Hepatocyte (in vitro differentiated cells): ENCODE measurements at regions not wholly inside any gene's neighbourhood (a gene's known extent, or its start where the extent isn't known, plus 50 kb on each side); places are given as distances from the start of the nearest gene placed in this dataset.
"Not testable (repeated sequence)": the region's sequence is repeated elsewhere in the genome, so short reads cannot be mapped to it uniquely, and the experiment has no call there.

Source experiments
- DNase-seq: peaks from one replicate; pipeline ENCODE4 v3.0.0-alpha.2; 2016; ENCODE audit warnings: low spot score
- H2AFZ ChIP-seq: fragments of 200-600 bp; sonication (generic); 2 replicates; pipeline ENCODE4 v1.6.0; 2016; ENCODE audit warnings: antibody characterized with exemption, mild to moderate bottlenecking
- H3K27ac ChIP-seq: fragments of 200-600 bp; sonication (generic); 2 replicates; pipeline ENCODE4 v1.5.1; 2016; ENCODE audit warnings: mild to moderate bottlenecking
- H3K27me3 ChIP-seq: fragments of 200-600 bp; sonication (generic); 2 replicates; pipeline ENCODE4 v1.6.1; 2016
- H3K36me3 ChIP-seq: fragments of 200-600 bp; sonication (generic); replicated peaks from 2 replicates; pipeline ENCODE4 v1.5.1; 2016; ENCODE audit warnings: low read depth; ENCODE audit not compliant: insufficient read depth
- H3K4me1 ChIP-seq: fragments of 200-600 bp; sonication (generic); 2 replicates; pipeline ENCODE4 v1.5.1; 2016; ENCODE audit warnings: mild to moderate bottlenecking, moderate library complexity; ENCODE audit not compliant: insufficient read depth
- H3K4me2 ChIP-seq: fragments of 200-600 bp; sonication (generic); 2 replicates; pipeline ENCODE4 v1.6.0; 2016
- H3K4me3 ChIP-seq: fragments of 200-600 bp; sonication (generic); 2 replicates; pipeline ENCODE4 v1.5.1; 2016; ENCODE audit warnings: mild to moderate bottlenecking
- H3K79me2 ChIP-seq: fragments of 200-600 bp; sonication (generic); 2 replicates; pipeline ENCODE4 v1.6.0; 2017; ENCODE audit warnings: mild to moderate bottlenecking
- H3K9me2 ChIP-seq: fragments of 200-600 bp; sonication (generic); replicated peaks from 2 replicates; pipeline ENCODE4 v1.6.0; 2017; ENCODE audit warnings: mild to moderate bottlenecking; ENCODE audit not compliant: insufficient read depth
- H3K9me3 ChIP-seq: fragments of 200-600 bp; sonication (generic); 2 replicates; pipeline ENCODE4 v1.5.1; 2016; ENCODE audit warnings: low read depth, mild to moderate bottlenecking
- H4K20me1 ChIP-seq: fragments of 200-600 bp; sonication (generic); 2 replicates; pipeline ENCODE4 v1.6.0; 2016; ENCODE audit warnings: mild to moderate bottlenecking; ENCODE audit not compliant: insufficient read depth, poor library complexity, severe bottlenecking
- CTCF ChIP-seq: fragments of 200-600 bp; sonication (generic); IDR thresholded peaks from 2 replicates; pipeline ENCODE4 v1.5.1; 2016; ENCODE audit warnings: antibody characterized with exemption, mild to moderate bottlenecking; ENCODE audit not compliant: poor library complexity
- EZH2 ChIP-seq: fragments of 200-600 bp; sonication (generic); IDR thresholded peaks from 2 replicates; pipeline ENCODE4 v1.6.1; 2016; ENCODE audit warnings: antibody characterized with exemption, mild to moderate bottlenecking, borderline replicate concordance
- EZH2phosphoT487 ChIP-seq: fragments of 200-600 bp; sonication (generic); IDR thresholded peaks from one replicate; pipeline ENCODE4 v1.6.1; 2018; ENCODE audit warnings: antibody characterized with exemption, mild to moderate bottlenecking, low read depth, moderate library complexity; ENCODE audit not compliant: unreplicated experiment, severe bottlenecking
- WGBS: methylation state at CpG from one replicate; pipeline ENCODE4 v1.1.6; 2016; ENCODE audit warnings: low lambda C conversion rate; ENCODE audit errors: missing lambda C conversion rate; 5-methylcytosine and 5-hydroxymethylcytosine counted together

GRCh38 chr2:234701841-234702240 lies 205.0 kb upstream of the ARL4C start:
- no peaks in the 10 kb centered on the region for H3K9me2 ChIP-seq
- TF ChIP-seq CTCF (no peak), EZH2phosphoT487 (no peak), EZH2 (no peak)
- no peaks in the 10 kb centered on the region for H3K79me2 ChIP-seq
- H2AFZ ChIP-seq: no peak overlapping the region
- no peaks in the 10 kb centered on the region for H3K27me3 ChIP-seq
- peaks cover 8% of the 10 kb centered on the region for H3K4me1 ChIP-seq
- no peak overlapping the region for H3K27ac ChIP-seq
- DNase-seq: no peak
- H4K20me1 ChIP-seq: no peaks in the 10 kb centered on the region
- H3K4me3 ChIP-seq: no peak overlapping the region
- 95% methylated on average over 9 of the region's 9 CpGs for WGBS
- no peaks in the 10 kb centered on the region for H3K36me3 ChIP-seq
- H3K4me2 ChIP-seq: no peak overlapping the region
- H3K9me3 ChIP-seq: no peaks in the 10 kb centered on the region

GRCh38 chr2:234701421-234701820 lies 204.5 kb upstream of the ARL4C start:
- H3K27me3 ChIP-seq: no peaks in the 10 kb centered on the region
- H2AFZ ChIP-seq: no peak overlapping the region
- no peaks in the 10 kb centered on the region for H3K36me3 ChIP-seq
- no peak for TF ChIP-seq EZH2phosphoT487
- TF ChIP-seq CTCF: no peak
- no peak for TF ChIP-seq EZH2
- H3K79me2 ChIP-seq: no peaks in the 10 kb centered on the region
- H3K4me1 ChIP-seq: peaks cover 8% of the 10 kb centered on the region
- no peaks in the 10 kb centered on the region for H3K9me2 ChIP-seq
- no peak overlapping the region for H3K4me3 ChIP-seq
- H3K4me2 ChIP-seq: no peak overlapping the region
- no peak overlapping the region for H3K27ac ChIP-seq
- no peaks in the 10 kb centered on the region for H4K20me1 ChIP-seq
- H3K9me3 ChIP-seq: no peaks in the 10 kb centered on the region
- DNase-seq: no peak
- 96% methylated on average over 6 of the region's 6 CpGs for WGBS

- DNase-seq: no peak
- peaks cover 8% of the 10 kb centered on the region for H3K4me1 ChIP-seq
- no peak for TF ChIP-seq EZH2phosphoT487
- no peak for TF ChIP-seq EZH2
- TF ChIP-seq CTCF: no peak
- H3K9me2 ChIP-seq: no peaks in the 10 kb centered on the region
- no peaks in the 10 kb centered on the region for H3K36me3 ChIP-seq
- H3K4me3 ChIP-seq: no peak overlapping the region
- no peaks in the 10 kb centered on the region for H4K20me1 ChIP-seq
- H3K79me2 ChIP-seq: no peaks in the 10 kb centered on the region
- 90% methylated on average over 4 of the region's 4 CpGs for WGBS
- no peak overlapping the region for H3K27ac ChIP-seq
- no peaks in the 10 kb centered on the region for H3K27me3 ChIP-seq
- H3K4me2 ChIP-seq: no peak overlapping the region
- no peak overlapping the region for H2AFZ ChIP-seq
- no peaks in the 10 kb centered on the region for H3K9me3 ChIP-seq
Observed at GRCh38 chr2:234699456-234699855, 202.6 kb upstream of the ARL4C start.

- not testable (repeated sequence) for H2AFZ ChIP-seq, DNase-seq, H3K4me2 ChIP-seq, H3K79me2 ChIP-seq, H4K20me1 ChIP-seq, H3K36me3 ChIP-seq, H3K4me3 ChIP-seq, H3K4me1 ChIP-seq, H3K27me3 ChIP-seq, H3K9me2 ChIP-seq, H3K27ac ChIP-seq, H3K9me3 ChIP-seq
Observed at GRCh38 chr2:234697300-234697876, 200.5 kb upstream of the ARL4C start.
